Neural progenitor cell (in vitro differentiated cells): ENCODE measurements at regions not wholly inside any gene's neighbourhood (a gene's known extent, or its start where the extent isn't known, plus 50 kb on each side); places are given as distances from the start of the nearest gene placed in this dataset.

Source experiments
- CTCF ChIP-seq: fragments of 200-600 bp; sonication (generic); IDR thresholded peaks from 2 replicates; pipeline ENCODE4 v1.5.1; 2017; ENCODE audit warnings: antibody characterized with exemption, mild to moderate bottlenecking
- EZH2 ChIP-seq: fragments of 200-600 bp; sonication (generic); IDR thresholded peaks from 2 replicates; pipeline ENCODE4 v1.6.1; 2017; ENCODE audit warnings: antibody characterized with exemption, mild to moderate bottlenecking, moderate library complexity

GRCh38 chr7:157483515-157483914, 146.7 kb downstream of the DNAJB6 start:
- no peak for TF ChIP-seq CTCF
- TF ChIP-seq EZH2: no peak
